GM19324 (cell line): ENCODE measurements at regions not wholly inside any gene's neighbourhood (a gene's known extent, or its start where the extent isn't known, plus 50 kb on each side); places are given as distances from the start of the nearest gene placed in this dataset.
"Not testable (repeated sequence)": the region's sequence is repeated elsewhere in the genome, so short reads cannot be mapped to it uniquely, and the experiment has no call there.

ENCODE experiments used
- ATAC-seq: cut with Tn5 transposase; IDR thresholded peaks from one replicate; pipeline ENCODE4 v1.9.1; 2021; ENCODE audit warnings: mild to moderate bottlenecking, moderate library complexity; ENCODE audit not compliant: unreplicated experiment, low FRiP score

DNA sequence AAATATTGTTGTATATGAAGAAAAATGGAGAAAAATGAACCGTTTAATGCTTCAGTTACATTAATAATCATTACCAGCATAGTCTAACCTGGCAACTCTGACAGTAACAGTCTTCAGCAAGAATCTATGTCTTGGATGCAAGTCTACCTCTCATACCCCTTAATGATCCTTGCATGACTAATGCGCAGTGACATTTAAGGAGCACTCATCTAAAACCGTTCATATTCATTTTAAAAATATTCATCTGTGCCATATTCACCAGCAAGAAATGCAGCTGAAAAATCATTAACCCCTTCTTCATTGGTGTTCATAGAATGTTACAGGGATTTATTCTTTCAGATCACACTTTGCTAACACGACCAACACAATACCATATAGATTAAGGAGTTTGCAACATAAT is 227.2 kb upstream of the ASCC3 start:
- no peak for ATAC-seq

DNA sequence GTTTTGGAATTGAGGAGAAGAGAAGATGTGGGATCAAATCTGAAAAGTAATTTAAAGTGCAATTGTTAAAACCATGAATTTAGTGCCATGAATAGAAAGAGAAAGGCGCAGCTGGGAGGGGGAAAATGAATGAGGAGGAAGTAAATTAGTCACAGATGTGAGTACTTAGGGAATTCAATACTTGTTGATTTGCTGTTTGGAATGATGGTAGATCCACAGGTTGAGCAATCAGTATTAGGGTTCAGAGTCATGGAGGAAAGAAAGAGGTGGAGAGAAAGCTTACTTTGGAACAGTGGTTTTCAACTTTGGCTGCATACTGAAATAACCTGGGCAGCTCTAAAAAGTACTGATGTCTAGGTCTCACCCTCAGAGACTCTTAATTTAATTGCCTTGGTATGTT is 229.7 kb upstream of the ASCC3 start:
- ATAC-seq = no peak

GRCh38 chr6:101113468-101114260 is 232.5 kb upstream of the ASCC3 start:
- ATAC-seq = no peak

DNA sequence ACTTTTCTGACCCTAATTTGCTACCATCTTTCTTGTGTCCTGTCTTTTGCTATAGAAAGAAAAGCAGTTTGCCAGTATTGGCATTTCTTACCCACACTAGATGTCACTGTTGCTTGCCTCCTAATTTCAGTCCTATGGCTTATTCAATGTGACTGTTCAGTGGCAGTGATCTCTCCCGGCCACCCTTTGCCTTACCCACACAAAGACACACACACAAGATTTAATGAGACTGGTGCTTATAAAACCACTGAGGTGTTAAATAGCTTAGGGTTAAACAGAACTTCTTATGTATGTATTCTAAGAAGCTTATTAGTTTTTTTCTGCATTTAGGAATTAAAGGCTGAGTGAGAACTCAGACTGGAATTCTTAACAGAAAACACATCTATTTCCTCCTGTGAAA is 233.6 kb upstream of the ASCC3 start:
- ATAC-seq = no peak

DNA sequence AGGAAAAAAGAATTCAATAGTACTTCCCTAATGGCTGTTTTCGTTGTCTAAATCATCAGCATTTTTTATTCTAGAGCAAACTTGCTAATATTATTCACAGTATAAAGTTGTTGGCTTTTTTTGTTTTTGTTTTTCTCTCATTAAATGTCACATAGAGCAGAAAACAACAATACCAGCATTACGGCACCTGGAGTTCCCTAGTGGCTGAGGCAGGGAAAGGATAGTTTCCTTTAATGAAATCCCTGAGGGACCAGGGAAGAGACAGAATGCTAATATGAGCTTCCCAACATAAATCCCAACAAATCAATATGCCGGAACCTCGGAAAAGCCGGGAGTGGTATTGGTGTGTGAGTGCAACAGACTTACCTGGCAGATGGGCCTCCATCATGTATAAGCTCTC is 235.2 kb upstream of the ASCC3 start:
- no peak for ATAC-seq

GRCh38 chr6:101117393-101118135 is 236.4 kb upstream of the ASCC3 start:
- no peak for ATAC-seq

- ATAC-seq = no peak
Measured at GRCh38 chr6:101118136-101118396, 236.9 kb upstream of the ASCC3 start.

DNA sequence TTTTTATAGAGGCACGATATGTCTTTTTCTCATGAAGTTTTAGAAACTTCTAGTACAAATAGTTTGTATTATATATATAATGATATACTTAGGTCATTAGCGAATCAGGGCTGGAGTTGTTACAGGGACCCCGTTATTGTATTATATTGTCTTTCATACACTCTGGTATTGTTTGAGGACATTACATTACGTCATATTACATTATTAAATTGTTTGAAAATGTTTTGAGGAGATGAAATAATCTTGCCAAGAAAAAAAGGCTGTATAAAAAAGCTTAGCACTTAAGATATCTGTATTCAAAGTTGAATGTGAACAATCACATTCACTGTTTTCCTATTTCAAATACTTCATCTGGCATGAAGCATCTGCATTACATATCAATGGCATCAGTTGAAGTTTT is 239.6 kb upstream of the ASCC3 start:
- ATAC-seq = no peak

DNA sequence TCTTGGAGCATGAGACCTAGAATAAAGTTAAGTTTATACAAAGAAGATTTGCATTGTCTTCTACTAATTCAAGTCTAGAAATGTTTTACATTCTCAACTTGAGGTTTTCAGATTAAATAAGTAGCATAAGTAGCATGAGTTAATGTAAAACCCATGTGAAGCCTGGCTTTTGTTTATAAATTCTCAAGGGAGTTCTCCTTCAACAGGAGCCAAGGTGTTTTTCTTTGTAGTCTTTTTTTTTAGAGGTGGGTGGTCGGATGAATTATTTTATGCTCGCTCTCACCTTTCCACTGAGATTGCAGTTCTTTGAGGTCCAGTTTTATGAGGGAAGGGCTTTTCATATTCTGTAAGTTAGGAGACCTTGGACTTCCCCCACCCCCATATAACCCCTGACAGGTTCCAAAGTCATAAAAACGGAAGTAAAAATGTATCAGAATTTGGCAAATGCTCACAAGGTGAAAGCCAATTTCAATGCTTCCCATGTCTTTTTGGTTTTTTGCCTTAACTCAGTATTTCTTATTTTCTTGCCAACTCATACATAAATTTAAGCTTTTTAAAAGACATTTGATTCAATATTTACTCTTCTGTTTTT is 244.3 kb upstream of the ASCC3 start:
- ATAC-seq = no peak

- no peak for ATAC-seq
Measured at GRCh38 chr6:101126501-101126900, 245.4 kb upstream of the ASCC3 start.

GRCh38 chr6:101129851-101130250 is 248.7 kb upstream of the ASCC3 start:
- ATAC-seq = no peak

- no peak for ATAC-seq
Measured at GRCh38 chr6:101146389-101146788, 247.1 kb upstream of the GRIK2 start.

GRCh38 chr6:101150226-101150625 is 243.3 kb upstream of the GRIK2 start:
- no peak for ATAC-seq

- not testable (repeated sequence) for ATAC-seq
Measured at GRCh38 chr6:101157638-101158037, 235.9 kb upstream of the GRIK2 start.

GRCh38 chr6:101163611-101164010 is 229.9 kb upstream of the GRIK2 start:
- no peak for ATAC-seq

DNA sequence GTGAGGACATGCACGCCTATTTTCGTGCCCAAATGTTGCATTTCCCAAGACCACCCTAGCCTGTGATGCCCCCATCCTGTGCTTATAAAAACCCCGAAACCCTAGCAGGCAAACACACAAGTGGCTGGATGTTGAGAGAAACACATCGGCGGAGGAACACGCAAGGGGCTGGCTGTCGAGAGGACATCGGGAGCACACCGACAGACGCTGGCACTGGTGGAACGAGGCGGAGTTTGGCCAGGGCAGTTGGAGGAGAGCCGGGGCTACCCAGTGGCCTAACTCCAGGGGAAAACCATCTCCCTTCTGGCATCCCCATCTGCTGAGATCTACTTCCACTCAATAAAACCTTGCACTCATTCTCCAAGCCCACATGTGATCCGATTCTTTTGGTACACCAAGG is 225.9 kb upstream of the GRIK2 start:
- no peak for ATAC-seq

DNA sequence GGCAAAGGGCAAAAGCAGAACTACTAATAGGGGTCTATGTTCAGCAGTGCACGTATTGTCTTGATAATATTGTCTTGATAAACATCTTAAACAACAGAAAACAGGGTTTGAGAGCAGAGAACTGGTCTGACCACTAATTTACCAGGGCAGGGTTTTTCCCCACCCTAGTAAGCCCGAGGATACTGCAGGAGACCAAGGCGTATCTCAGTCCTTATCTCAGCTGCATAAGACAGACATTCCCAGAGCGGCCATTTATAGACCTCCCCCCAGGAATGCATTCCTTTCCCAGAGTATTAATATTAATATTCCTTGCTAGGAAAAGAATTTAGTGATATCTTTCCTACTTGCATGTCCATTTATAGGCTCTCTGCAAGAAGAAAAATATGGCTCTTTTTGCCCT is 222.5 kb upstream of the GRIK2 start:
- ATAC-seq = not testable (repeated sequence)

DNA sequence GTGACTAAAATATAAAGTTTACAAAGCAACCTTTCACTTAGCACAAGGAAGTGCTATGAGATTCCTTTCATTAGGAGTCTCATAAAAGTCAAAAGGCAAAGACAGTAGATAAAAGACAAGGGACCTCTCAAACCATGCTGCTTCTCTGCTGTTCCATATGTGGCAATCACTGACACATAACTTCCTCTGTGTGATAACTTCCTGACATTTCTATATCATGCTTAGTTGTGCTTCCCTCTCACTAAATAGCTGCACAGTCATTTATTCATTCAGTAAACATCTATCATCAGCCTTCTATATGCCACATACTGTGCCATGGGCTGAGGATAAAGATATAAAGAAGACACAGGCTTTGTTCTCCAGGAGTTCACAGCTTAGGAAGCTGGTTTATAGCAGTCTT is 214.8 kb upstream of the GRIK2 start:
- ATAC-seq = no peak

DNA sequence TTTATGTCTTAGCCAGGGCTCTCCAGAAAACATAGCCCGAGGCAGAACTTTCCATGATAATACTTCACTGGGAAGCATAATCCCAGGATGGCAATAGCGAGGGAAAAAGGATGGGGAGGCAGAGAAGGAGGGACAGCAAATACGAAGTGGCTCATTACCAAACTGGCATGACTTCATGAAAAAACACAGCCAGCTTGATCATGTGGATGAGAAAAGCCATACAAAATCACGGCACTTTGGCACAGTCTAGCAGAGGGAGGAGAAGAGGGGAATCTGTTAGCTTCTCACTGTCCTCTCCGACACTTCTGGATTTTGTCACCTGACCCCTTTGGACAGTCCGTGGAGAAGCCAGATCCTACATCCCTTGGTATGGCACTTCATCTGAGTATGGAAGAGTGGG is 212.5 kb upstream of the GRIK2 start:
- no peak for ATAC-seq

GRCh38 chr6:101188285-101188798 is 205.2 kb upstream of the GRIK2 start:
- ATAC-seq = not testable (repeated sequence)

DNA sequence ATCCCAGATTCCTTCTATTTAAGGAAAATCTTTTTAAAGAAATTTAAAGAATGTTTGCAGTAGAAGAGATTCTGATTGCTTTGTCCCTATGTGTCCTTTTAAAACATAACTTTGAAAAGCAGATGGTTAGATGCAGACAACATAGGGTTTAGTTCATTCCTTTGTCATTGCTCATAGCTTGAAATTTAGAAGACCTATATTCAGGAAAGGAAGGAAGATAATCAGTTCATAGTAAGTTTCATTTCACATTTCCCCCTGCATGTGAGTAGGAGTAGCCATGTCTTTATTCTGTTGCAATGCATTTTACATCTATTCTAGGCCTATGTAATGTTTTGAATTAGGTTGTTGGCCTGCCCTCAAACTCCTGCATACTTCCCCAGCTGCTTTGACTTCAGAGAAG is 197.9 kb upstream of the GRIK2 start:
- ATAC-seq = no peak

GRCh38 chr6:101199441-101199840 is 194.1 kb upstream of the GRIK2 start:
- no peak for ATAC-seq
